HTR-8/SVneo (cell line): ENCODE measurements at regions not wholly inside any gene's neighbourhood (a gene's known extent, or its start where the extent isn't known, plus 50 kb on each side); places are given as distances from the start of the nearest gene placed in this dataset.

Experiments used
- DNase-seq: peaks from one replicate; pipeline ENCODE4 v3.0.0; 2011; ENCODE audit warnings: low spot score, mixed read lengths; ENCODE audit not compliant: insufficient read length
- FAIRE-seq: peaks from 2 replicates; lab custom pipeline; 2011; peaks lifted over from hg19 to GRCh38; lab: Jason Lieb, UNC

- DNase-seq (no peak), FAIRE-seq (no peak)
Measured at GRCh38 chr4:164424846-164425245, 329.1 kb upstream of the SMIM31 start.

GRCh38 chr4:164428561-164428960 lies 325.4 kb upstream of the SMIM31 start:
- no peak for FAIRE-seq

GRCh38 chr4:164438321-164438720 lies 315.6 kb upstream of the SMIM31 start:
- no peak for DNase-seq
- no peak for FAIRE-seq

More at GRCh38 chr4:164428561-164428960, 325.4 kb upstream of the SMIM31 start:
- DNase-seq: no peak

- FAIRE-seq (no peak), DNase-seq (no peak)
Measured at GRCh38 chr4:164439037-164439436, 314.9 kb upstream of the SMIM31 start.

GRCh38 chr4:164440199-164440598 lies 313.7 kb upstream of the SMIM31 start:
- FAIRE-seq (no peak), DNase-seq (peak; percentile 4)

- FAIRE-seq (no peak), DNase-seq (no peak)
Measured at GRCh38 chr4:164441109-164441508, 312.8 kb upstream of the SMIM31 start.

GRCh38 chr4:164442180-164442579 lies 311.8 kb upstream of the SMIM31 start:
- FAIRE-seq (peak; percentile 36), DNase-seq (no peak)

GRCh38 chr4:164446516-164446915 lies 307.4 kb upstream of the SMIM31 start:
- peak; percentile 14 for DNase-seq
- no peak for FAIRE-seq

GRCh38 chr4:164461901-164462300 lies 292.0 kb upstream of the SMIM31 start:
- DNase-seq: no peak
- no peak for FAIRE-seq

- FAIRE-seq: no peak
Measured at GRCh38 chr4:164462471-164462870, 291.5 kb upstream of the SMIM31 start.

GRCh38 chr4:164464313-164464712 lies 289.6 kb upstream of the SMIM31 start:
- DNase-seq (no peak), FAIRE-seq (no peak)

More at GRCh38 chr4:164462471-164462870, 291.5 kb upstream of the SMIM31 start:
- no peak for DNase-seq

- FAIRE-seq: no peak
- no peak for DNase-seq
Measured at GRCh38 chr4:164467493-164467892, 286.4 kb upstream of the SMIM31 start.

- DNase-seq (no peak), FAIRE-seq (no peak)
Measured at GRCh38 chr4:164481306-164482091, 272.4 kb upstream of the SMIM31 start.

GRCh38 chr4:164482092-164482404 lies 271.9 kb upstream of the SMIM31 start:
- DNase-seq: no peak
- no peak for FAIRE-seq

GRCh38 chr4:164482758-164483157 lies 271.2 kb upstream of the SMIM31 start:
- FAIRE-seq: no peak

GRCh38 chr4:164483711-164484110 lies 270.2 kb upstream of the SMIM31 start:
- no peak for FAIRE-seq
- DNase-seq: no peak

More at GRCh38 chr4:164482758-164483157, 271.2 kb upstream of the SMIM31 start:
- DNase-seq: no peak

GRCh38 chr4:164484551-164484950 lies 269.4 kb upstream of the SMIM31 start:
- FAIRE-seq (no peak), DNase-seq (no peak)

- no peak for DNase-seq
- FAIRE-seq: no peak
Measured at GRCh38 chr4:164485136-164485535, 268.8 kb upstream of the SMIM31 start.

GRCh38 chr4:164488114-164488513 lies 265.8 kb upstream of the SMIM31 start:
- FAIRE-seq (no peak), DNase-seq (no peak)

- DNase-seq (peak; percentile 3), FAIRE-seq (no peak)
Measured at GRCh38 chr4:164501074-164501473, 252.9 kb upstream of the SMIM31 start.

GRCh38 chr4:164503874-164504273 lies 250.1 kb upstream of the SMIM31 start:
- DNase-seq (no peak), FAIRE-seq (no peak)

- FAIRE-seq: no peak
- no peak for DNase-seq
Measured at GRCh38 chr4:164508097-164508496, 245.8 kb upstream of the SMIM31 start.
